HG03280 (cell line): ENCODE measurements at regions not wholly inside any gene's neighbourhood (a gene's known extent, or its start where the extent isn't known, plus 50 kb on each side); places are given as distances from the start of the nearest gene placed in this dataset.

Source experiments
- ATAC-seq: cut with Tn5 transposase; IDR thresholded peaks from one replicate; pipeline ENCODE4 v1.9.1; 2021; ENCODE audit warnings: mild to moderate bottlenecking, moderate library complexity; ENCODE audit not compliant: unreplicated experiment

GRCh38 chr2:15834381-15835031 lies 105.8 kb upstream of the MYCN start:
- ATAC-seq: no peak

GRCh38 chr2:15835991-15836688 lies 104.2 kb upstream of the MYCN start:
- no peak for ATAC-seq

GRCh38 chr2:15836689-15837610 lies 103.4 kb upstream of the MYCN start:
- no peak for ATAC-seq

GRCh38 chr2:15838481-15839090 lies 101.8 kb upstream of the MYCN start:
- ATAC-seq: no peak

- ATAC-seq: no peak
Measured at GRCh38 chr2:15839426-15840124, 100.8 kb upstream of the MYCN start.

GRCh38 chr2:15840148-15840547 lies 100.2 kb upstream of the MYCN start:
- no peak for ATAC-seq

- no peak for ATAC-seq
Measured at GRCh38 chr2:15840969-15841368, 99.4 kb upstream of the MYCN start.

GRCh38 chr2:15841776-15842560 lies 98.4 kb upstream of the MYCN start:
- no peak for ATAC-seq

- no peak for ATAC-seq
Measured at GRCh38 chr2:15842758-15843666, 97.3 kb upstream of the MYCN start.

GRCh38 chr2:15844211-15844801 lies 96.0 kb upstream of the MYCN start:
- ATAC-seq: no peak

GRCh38 chr2:15845294-15845693 lies 95.1 kb upstream of the MYCN start:
- no peak for ATAC-seq

GRCh38 chr2:15845737-15846405 lies 94.5 kb upstream of the MYCN start:
- ATAC-seq: no peak

GRCh38 chr2:15846626-15847025 lies 93.7 kb upstream of the MYCN start:
- ATAC-seq: no peak

- ATAC-seq: no peak
Measured at GRCh38 chr2:15850534-15850933, 89.8 kb upstream of the MYCN start.

GRCh38 chr2:15851076-15851693 lies 89.2 kb upstream of the MYCN start:
- no peak for ATAC-seq

- no peak for ATAC-seq
Measured at GRCh38 chr2:15852811-15853210, 87.5 kb upstream of the MYCN start.

GRCh38 chr2:15853903-15854302 lies 86.4 kb upstream of the MYCN start:
- no peak for ATAC-seq
